ENCODE measurements at regions not wholly inside any gene's neighbourhood (a gene's known extent, or its start where the extent isn't known, plus 50 kb on each side); places are given as distances from the start of the nearest gene placed in this dataset.

GRCh38 chr7:69515495-69516212 lies 82.6 kb upstream of the AUTS2 start:
- Histone ChIP-seq H3K4me3 (ENCODE audit: low read depth, low read length, poor library complexity, severe bottlenecking) (no peak overlapping the region), H3K27ac (ENCODE audit: low read depth, low read length, poor library complexity, severe bottlenecking) (no peak overlapping the region), H3K4me1 (ENCODE audit: insufficient read depth, low read length, poor library complexity, severe bottlenecking) (no peaks in the 10 kb centered on the region), H3K36me3 (ENCODE audit: insufficient read depth, low read length, poor library complexity, severe bottlenecking) (no peaks in the 10 kb centered on the region), H3K9me3 (ENCODE audit: low read depth, low read length, poor library complexity, severe bottlenecking) (no peaks in the 10 kb centered on the region), H3K27me3 (replicated peaks; ENCODE audit: insufficient read depth, low read depth, low read length, poor library complexity) (no peaks in the 10 kb centered on the region)
- no peak for DNase-seq (ENCODE audit: low spot score)
- POLR2A ChIA-PET (ENCODE audit: low non-redundant PET): no interaction called here
- no TSS peak for BruUV-seq (replicated peaks)
- CTCF ChIA-PET: no interaction called here
- intact Hi-C loops (cut with micrococcal nuclease; ENCODE audit: unreplicated experiment): no loop called here
- TF ChIP-seq CTCF (conservative IDR thresholded peaks at IDR 0.05; ENCODE audit: low read depth, low read length) (no peak), EZH2 (IDR thresholded peaks at IDR 0.05; ENCODE audit: borderline replicate concordance, low read depth, low read length, poor library complexity, severe bottlenecking) (no peak)

GRCh38 chr7:69516238-69516820 lies 81.9 kb upstream of the AUTS2 start:
- Histone ChIP-seq H3K4me1 (ENCODE audit: insufficient read depth, low read length, poor library complexity, severe bottlenecking) (no peaks in the 10 kb centered on the region), H3K27me3 (replicated peaks; ENCODE audit: insufficient read depth, low read depth, low read length, poor library complexity) (no peaks in the 10 kb centered on the region), H3K27ac (ENCODE audit: low read depth, low read length, poor library complexity, severe bottlenecking) (no peak overlapping the region), H3K4me3 (ENCODE audit: low read depth, low read length, poor library complexity, severe bottlenecking) (no peak overlapping the region), H3K36me3 (ENCODE audit: insufficient read depth, low read length, poor library complexity, severe bottlenecking) (no peaks in the 10 kb centered on the region), H3K9me3 (ENCODE audit: low read depth, low read length, poor library complexity, severe bottlenecking) (no peaks in the 10 kb centered on the region)
- ChIA-PET POLR2A (ENCODE audit: low non-redundant PET) (no interaction called here), CTCF (no interaction called here)
- TF ChIP-seq EZH2 (IDR thresholded peaks at IDR 0.05; ENCODE audit: borderline replicate concordance, low read depth, low read length, poor library complexity, severe bottlenecking) (no peak), CTCF (conservative IDR thresholded peaks at IDR 0.05; ENCODE audit: low read depth, low read length) (no peak)
- BruUV-seq (replicated peaks): no TSS peak
- intact Hi-C loops (cut with micrococcal nuclease; ENCODE audit: unreplicated experiment): no loop called here
- DNase-seq (ENCODE audit: low spot score): no peak

GRCh38 chr7:69517985-69518704 lies 80.1 kb upstream of the AUTS2 start:
- DNase-seq (ENCODE audit: low spot score): no peak
- Histone ChIP-seq H3K4me3 (ENCODE audit: low read depth, low read length, poor library complexity, severe bottlenecking) (no peak overlapping the region), H3K9me3 (ENCODE audit: low read depth, low read length, poor library complexity, severe bottlenecking) (no peaks in the 10 kb centered on the region), H3K27ac (ENCODE audit: low read depth, low read length, poor library complexity, severe bottlenecking) (no peak overlapping the region), H3K4me1 (ENCODE audit: insufficient read depth, low read length, poor library complexity, severe bottlenecking) (no peaks in the 10 kb centered on the region), H3K27me3 (replicated peaks; ENCODE audit: insufficient read depth, low read depth, low read length, poor library complexity) (no peaks in the 10 kb centered on the region), H3K36me3 (ENCODE audit: insufficient read depth, low read length, poor library complexity, severe bottlenecking) (no peaks in the 10 kb centered on the region)
- no peak for TF ChIP-seq CTCF (conservative IDR thresholded peaks at IDR 0.05; ENCODE audit: low read depth, low read length)
- TF ChIP-seq EZH2 (IDR thresholded peaks at IDR 0.05; ENCODE audit: borderline replicate concordance, low read depth, low read length, poor library complexity, severe bottlenecking): no peak
- BruUV-seq (replicated peaks): no TSS peak
- CTCF ChIA-PET: no interaction called here
- POLR2A ChIA-PET (ENCODE audit: low non-redundant PET): no interaction called here
- intact Hi-C loops (cut with micrococcal nuclease; ENCODE audit: unreplicated experiment): no loop called here

Measured in A673 (cell line).